Keratinocyte (primary cell): ENCODE measurements at regions not wholly inside any gene's neighbourhood (a gene's known extent, or its start where the extent isn't known, plus 50 kb on each side); places are given as distances from the start of the nearest gene placed in this dataset.

Source experiments
- CTCF ChIP-seq, 3 experiments: IDR thresholded peaks in 1 of 3; conservative IDR thresholded peaks in 1 of 3; optimal IDR thresholded peaks in 1 of 3; 2 replicates in 2 of 3; 3 replicates in 1 of 3; pipeline versions ENCODE3 to v1.5.1; 2011; ENCODE audit warnings: low read length in 3 of 3, mild to moderate bottlenecking in 3 of 3, moderate library complexity in 2 of 3, control low read depth in 1 of 3, inconsistent platforms in 1 of 3; ENCODE audit not compliant: insufficient read depth in 2 of 3; ENCODE audit errors: extremely low read depth in 1 of 3
- EZH2 ChIP-seq: IDR thresholded peaks from one replicate; pipeline ENCODE4 v1.6.1; 2012; ENCODE audit warnings: inconsistent platforms, mild to moderate bottlenecking, low read length, moderate library complexity

GRCh38 chr5:68821056-68821455 lies 272.8 kb upstream of the SLC30A5 start:
- no peak for TF ChIP-seq EZH2
- no peak for TF ChIP-seq CTCF (optimal IDR thresholded peaks at IDR 0.05 in 1 of 3, IDR thresholded peaks at IDR 0.05 in 1 of 3, conservative IDR thresholded peaks at IDR 0.05 in 1 of 3; ENCODE audit: extremely low read depth in 1 of 3, insufficient read depth in 2 of 3, low read length in 3 of 3)
